ENCODE measurements at regions not wholly inside any gene's neighbourhood (a gene's known extent, or its start where the extent isn't known, plus 50 kb on each side); places are given as distances from the start of the nearest gene placed in this dataset.

DNA sequence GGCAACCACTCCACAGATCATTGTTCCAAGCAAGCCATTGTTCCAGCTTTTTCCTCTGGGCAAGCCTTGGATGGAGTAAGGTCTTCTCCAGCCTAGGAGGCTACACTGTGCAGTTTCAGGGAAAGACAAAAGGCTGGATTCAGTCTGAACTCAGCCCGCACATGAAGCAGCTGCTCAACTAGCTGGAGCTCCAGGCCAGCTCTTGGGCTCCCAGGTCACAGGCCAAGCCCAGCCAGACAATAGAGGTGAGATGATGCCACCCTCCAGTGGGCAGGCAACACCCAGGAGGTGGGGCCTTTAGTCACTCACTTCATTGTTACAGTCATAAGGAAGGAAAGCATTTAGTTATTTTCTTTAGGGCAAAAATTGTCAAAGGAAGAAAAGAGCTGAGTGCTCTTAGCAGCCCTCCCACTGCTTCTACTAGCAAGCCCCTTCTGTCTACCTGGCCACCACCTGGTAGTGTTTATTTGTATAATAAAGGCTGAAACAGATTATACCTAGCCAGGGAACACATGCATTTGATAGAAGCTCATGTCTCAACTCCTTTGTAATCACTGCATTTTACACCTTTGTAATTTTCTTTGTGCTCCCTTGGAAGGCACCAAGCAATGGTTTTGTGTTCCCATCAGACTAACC lies 253.4 kb downstream of the WDR11 start:
- TF ChIP-seq POLR2AphosphoS5 (IDR thresholded peaks at IDR 0.05) (no peak), EP300 (IDR thresholded peaks at IDR 0.05) (no peak), POLR2A (IDR thresholded peaks at IDR 0.05) (no peak)
- TF ChIP-seq, protein P1, sequence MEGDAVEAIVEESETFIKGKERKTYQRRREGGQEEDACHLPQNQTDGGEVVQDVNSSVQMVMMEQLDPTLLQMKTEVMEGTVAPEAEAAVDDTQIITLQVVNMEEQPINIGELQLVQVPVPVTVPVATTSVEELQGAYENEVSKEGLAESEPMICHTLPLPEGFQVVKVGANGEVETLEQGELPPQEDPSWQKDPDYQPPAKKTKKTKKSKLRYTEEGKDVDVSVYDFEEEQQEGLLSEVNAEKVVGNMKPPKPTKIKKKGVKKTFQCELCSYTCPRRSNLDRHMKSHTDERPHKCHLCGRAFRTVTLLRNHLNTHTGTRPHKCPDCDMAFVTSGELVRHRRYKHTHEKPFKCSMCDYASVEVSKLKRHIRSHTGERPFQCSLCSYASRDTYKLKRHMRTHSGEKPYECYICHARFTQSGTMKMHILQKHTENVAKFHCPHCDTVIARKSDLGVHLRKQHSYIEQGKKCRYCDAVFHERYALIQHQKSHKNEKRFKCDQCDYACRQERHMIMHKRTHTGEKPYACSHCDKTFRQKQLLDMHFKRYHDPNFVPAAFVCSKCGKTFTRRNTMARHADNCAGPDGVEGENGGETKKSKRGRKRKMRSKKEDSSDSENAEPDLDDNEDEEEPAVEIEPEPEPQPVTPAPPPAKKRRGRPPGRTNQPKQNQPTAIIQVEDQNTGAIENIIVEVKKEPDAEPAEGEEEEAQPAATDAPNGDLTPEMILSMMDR (IDR thresholded peaks at IDR 0.05), result no peak
- Histone ChIP-seq H3K9me3 (no peaks in the 10 kb centered on the region), H3K36me3 (no peaks in the 10 kb centered on the region), H3K27me3 (no peaks in the 10 kb centered on the region), H3K4me3 (no peak overlapping the region), H3K27ac (no peak overlapping the region), H3K4me1 (no peaks in the 10 kb centered on the region)
- DNase-seq, result no peak
- intact Hi-C loops (cut with DNase I; ENCODE audit: low total_unique reads), result no loop called here
- WGBS, 5 donors, result 91 to 100% (median 94%) methylated on average over 1 of the region's 1 CpG

DNA sequence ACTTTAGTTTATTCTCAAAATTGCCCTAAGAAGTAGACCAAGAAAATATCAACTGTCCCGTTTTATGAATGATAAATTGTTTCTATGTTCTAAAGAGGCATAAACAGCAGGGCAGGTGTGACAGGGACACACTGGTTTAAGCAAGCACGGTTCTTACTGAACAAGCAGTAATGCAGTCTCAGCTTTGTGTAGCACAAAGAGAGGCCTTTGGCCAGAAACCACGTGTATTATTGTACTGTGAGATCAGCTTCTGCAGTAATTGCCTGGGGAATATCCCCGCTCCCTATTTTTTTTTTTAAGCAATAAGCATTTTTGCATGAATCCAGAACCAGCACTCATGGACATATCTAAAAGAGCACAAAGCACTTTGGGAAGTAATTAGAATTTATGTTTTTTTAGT lies 255.4 kb downstream of the WDR11 start:
- no peaks in the 10 kb centered on the region for H3K9me3 ChIP-seq
- H3K4me3 ChIP-seq, result no peak overlapping the region
- 66 to 81% (median 78%) methylated on average over 4 of the region's 4 CpGs for WGBS, 5 donors
- TF ChIP-seq, protein P1 (IDR thresholded peaks at IDR 0.05), result no peak
- no peak for TF ChIP-seq POLR2A (IDR thresholded peaks at IDR 0.05)
- no peak for TF ChIP-seq POLR2AphosphoS5 (IDR thresholded peaks at IDR 0.05)
- no peak for TF ChIP-seq EP300 (IDR thresholded peaks at IDR 0.05)
- no peak overlapping the region for H3K27ac ChIP-seq
- no peaks in the 10 kb centered on the region for H3K36me3 ChIP-seq
- DNase-seq, result no peak
- H3K4me1 ChIP-seq, result no peaks in the 10 kb centered on the region
- H3K27me3 ChIP-seq, result no peaks in the 10 kb centered on the region
- intact Hi-C loops (cut with DNase I; ENCODE audit: low total_unique reads), result no loop called here

GRCh38 chr10:121108051-121108450 lies 256.9 kb downstream of the WDR11 start:
- H3K27me3 ChIP-seq, result no peaks in the 10 kb centered on the region
- H3K36me3 ChIP-seq, result no peaks in the 10 kb centered on the region
- intact Hi-C loops (cut with DNase I; ENCODE audit: low total_unique reads), result no loop called here
- TF ChIP-seq POLR2AphosphoS5 (IDR thresholded peaks at IDR 0.05) (no peak), EP300 (IDR thresholded peaks at IDR 0.05) (no peak), POLR2A (IDR thresholded peaks at IDR 0.05) (no peak)
- TF ChIP-seq, protein P1 (IDR thresholded peaks at IDR 0.05), result no peak
- no peaks in the 10 kb centered on the region for H3K9me3 ChIP-seq
- no peak for DNase-seq
- H3K27ac ChIP-seq, result no peak overlapping the region
- 95 to 98% (median 97%) methylated on average over 3 of the region's 3 CpGs for WGBS, 5 donors
- no peaks in the 10 kb centered on the region for H3K4me1 ChIP-seq
- no peak overlapping the region for H3K4me3 ChIP-seq

DNA sequence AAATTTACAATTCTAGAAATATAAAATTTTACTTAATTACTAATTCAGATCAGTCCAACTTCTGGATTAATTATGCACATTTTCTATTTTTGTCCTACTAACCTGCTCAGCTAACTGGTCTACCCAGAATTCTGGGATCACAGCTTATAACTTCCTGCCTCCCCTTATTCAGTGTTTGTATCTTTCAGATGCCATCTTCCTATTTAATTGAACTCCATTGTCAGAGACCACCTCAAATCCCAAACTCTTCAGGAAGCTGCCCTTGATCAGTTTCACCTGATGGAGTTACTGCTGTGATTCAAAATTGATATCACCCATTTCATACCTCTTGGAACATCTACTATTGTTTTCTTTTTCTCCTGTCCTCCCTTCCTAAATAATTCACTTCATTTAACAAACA lies 259.2 kb downstream of the WDR11 start:
- intact Hi-C loops (cut with DNase I; ENCODE audit: low total_unique reads), result no loop called here
- H3K4me3 ChIP-seq, result no peak overlapping the region
- no peak for TF ChIP-seq EP300 (IDR thresholded peaks at IDR 0.05)
- TF ChIP-seq, protein P1 (IDR thresholded peaks at IDR 0.05), result no peak
- TF ChIP-seq POLR2A (IDR thresholded peaks at IDR 0.05), result no peak
- no peak for TF ChIP-seq POLR2AphosphoS5 (IDR thresholded peaks at IDR 0.05)

More for the DNA sequence above, 259.2 kb downstream of the WDR11 start:
- Histone ChIP-seq H3K27me3 (no peaks in the 10 kb centered on the region), H3K36me3 (no peaks in the 10 kb centered on the region), H3K4me1 (no peaks in the 10 kb centered on the region), H3K27ac (no peak overlapping the region), H3K9me3 (no peaks in the 10 kb centered on the region)
- DNase-seq, result no peak

Measured in stomach (tissue), 8 donors.